ENCODE measurements at regions not wholly inside any gene's neighbourhood (a gene's known extent, or its start where the extent isn't known, plus 50 kb on each side); places are given as distances from the start of the nearest gene placed in this dataset.

- no peak overlapping the region for H3K4me2 ChIP-seq (ENCODE audit: low read depth, low read length)
- POLR2A ChIA-PET (ENCODE audit: unreplicated experiment): no interaction called here
- no peaks in the 10 kb centered on the region for H3K79me1 ChIP-seq (ENCODE audit: low read depth in 1 of 2, low read length in 2 of 2)
These were observed 532.9 kb downstream of the TBC1D22A start for GRCh38 chr22:47295226-47295901.

More at GRCh38 chr22:47295226-47295901, 532.9 kb downstream of the TBC1D22A start:
- Histone ChIP-seq H3K56ac (ENCODE audit: extremely low read depth, insufficient read depth, low read length) (no peak overlapping the region), H3K14ac (replicated peaks; ENCODE audit: low read depth, low read length) (no peak overlapping the region), H4K20me1 (ENCODE audit: insufficient read depth, low read length) (no peaks in the 10 kb centered on the region), H4K91ac (ENCODE audit: insufficient read depth, low read depth, low read length) (no peak overlapping the region), H3K18ac (ENCODE audit: low read depth, low read length) (no peak overlapping the region), H3K27me3 (ENCODE audit: control insufficient read depth, insufficient read depth, low read length) (no peaks in the 10 kb centered on the region), H2AK9ac (replicated peaks; ENCODE audit: low read depth, low read length, poor library complexity) (no peak overlapping the region), H3K36me3 (ENCODE audit: control insufficient read depth, insufficient read depth, low read length) (no peaks in the 10 kb centered on the region), H3K9ac (ENCODE audit: low read depth, low read length) (no peak overlapping the region), H2BK5ac (ENCODE audit: low read depth, low read length, poor library complexity, severe bottlenecking) (no peak overlapping the region), H3K9me3 (ENCODE audit: control insufficient read depth, insufficient read depth, low read length) (peaks cover 7% of the 10 kb centered on the region; the same call in 1 of the 2 replicates), H3K23ac (ENCODE audit: low read depth, low read length) (no peak overlapping the region), H3K4me3 (ENCODE audit: insufficient read depth, low read depth, low read length) (no peak overlapping the region), H3K9me1 (ENCODE audit: insufficient read depth, low read length) (no peaks in the 10 kb centered on the region), H3K4ac (ENCODE audit: low read depth, low read length) (no peak overlapping the region), H2AK5ac (ENCODE audit: low read depth, low read length) (no peak overlapping the region), H2BK15ac (ENCODE audit: low read depth, low read length) (no peak overlapping the region), H3K27ac (ENCODE audit: insufficient read depth, low read length) (no peak overlapping the region), H2AFZ (replicated peaks; ENCODE audit: low read length, poor library complexity) (no peak overlapping the region), H3K4me1 (ENCODE audit: control insufficient read depth, insufficient read depth, low read length) (no peaks in the 10 kb centered on the region), H4K8ac (ENCODE audit: low read depth in 2 of 2, low read length in 2 of 2) (no peak overlapping the region), H2BK120ac (ENCODE audit: low read depth, low read length) (no peak overlapping the region), H2BK20ac (ENCODE audit: low read depth, low read length) (no peak overlapping the region), H4K5ac (ENCODE audit: low read depth, low read length) (no peak overlapping the region)
- dilution Hi-C loops (cut with HindIII; ENCODE audit: low sequenced_read_pairs, unreplicated experiment) (no loop called here), in situ Hi-C loops (cut with MboI; ENCODE audit: low sequenced_read_pairs) (no loop called here), intact Hi-C loops (cut with micrococcal nuclease) (no loop called here)
- DNase-seq (no peak), ATAC-seq (ENCODE audit: low read depth) (no peak)
- CTCF ChIA-PET: no interaction called here
- 75% methylated on average over 12 of the region's 21 CpGs; no CpG with 5 or more reads in 1 of the 2 experiments for WGBS, 2 experiments (ENCODE audit: extremely low coverage in 2 of 2, insufficient read length in 1 of 2)
- BruUV-seq (replicated peaks): no TSS peak
- TF ChIP-seq SMC3 (IDR thresholded peaks at IDR 0.05; ENCODE audit: low read depth, low read length): no peak
- no peak for TF ChIP-seq RAD21 (IDR thresholded peaks at IDR 0.05; ENCODE audit: low read length)
- TF ChIP-seq BHLHE40 (IDR thresholded peaks at IDR 0.05; ENCODE audit: low read depth, low read length): no peak
- no peak for TF ChIP-seq NFE2L2 (IDR thresholded peaks at IDR 0.05; ENCODE audit: low read depth, low read length)
- TF ChIP-seq USF2 (IDR thresholded peaks at IDR 0.05; ENCODE audit: low read depth, low read length): no peak
- no peak for TF ChIP-seq MAFK (IDR thresholded peaks at IDR 0.05; ENCODE audit: low read depth, low read length)
- TF ChIP-seq POLR2A (IDR thresholded peaks at IDR 0.05; ENCODE audit: low read depth, low read length): no peak
- TF ChIP-seq RFX5 (IDR thresholded peaks at IDR 0.05; ENCODE audit: low read depth, low read length): no peak
- TF ChIP-seq RCOR1 (IDR thresholded peaks at IDR 0.05; ENCODE audit: insufficient replicate concordance, low read length): no peak
- no peak for TF ChIP-seq CTCF (conservative IDR thresholded peaks at IDR 0.05; ENCODE audit: low read depth, low read length)
- no peak for TF ChIP-seq MXI1 (IDR thresholded peaks at IDR 0.05; ENCODE audit: borderline replicate concordance, low read depth, low read length)

All from IMR-90 (cell line).